MM.1S (cell line): ENCODE measurements at regions not wholly inside any gene's neighbourhood (a gene's known extent, or its start where the extent isn't known, plus 50 kb on each side); places are given as distances from the start of the nearest gene placed in this dataset.

Experiments
- EZH2 ChIP-seq: fragments of 300-600 bp; sonication (generic); optimal IDR thresholded peaks from 2 replicates; pipeline ENCODE3; 2017; ENCODE audit warnings: low read depth, mild to moderate bottlenecking, antibody characterized with exemption, low read length, mixed read lengths
- EZH2phosphoT487 ChIP-seq: fragments of 300-600 bp; sonication (generic); IDR thresholded peaks from 2 replicates; pipeline ENCODE4 v1.6.1; 2018; ENCODE audit warnings: antibody characterized with exemption, low read length
- TF ChIP-seq, protein P1 (sequence below): fragments of 300-600 bp; sonication (generic); IDR thresholded peaks from 2 replicates; pipeline ENCODE4 v1.5.1; 2016; ENCODE audit warnings: antibody characterized with exemption, low read length, mixed read lengths

DNA sequence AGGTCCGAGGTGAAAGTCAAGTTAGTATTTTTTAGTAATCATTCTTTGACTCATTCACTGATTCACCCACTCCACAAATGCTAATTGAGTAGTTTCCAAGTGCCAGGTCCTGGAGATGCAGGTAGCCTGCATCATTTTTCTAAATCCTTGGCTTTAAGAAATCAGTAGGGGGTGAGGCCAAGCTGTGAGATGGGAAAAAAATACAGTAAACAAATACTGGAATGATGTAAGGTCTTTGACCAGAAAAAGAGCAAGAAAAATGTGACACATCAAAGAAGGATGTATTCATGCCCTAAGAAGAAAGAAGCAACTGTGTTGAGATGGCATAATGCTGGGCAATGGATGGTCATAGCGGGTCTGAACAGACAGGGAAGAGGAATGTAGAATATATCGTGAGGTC, 1386.6 kb downstream of the PCDH7 start:
- TF ChIP-seq, protein P1, sequence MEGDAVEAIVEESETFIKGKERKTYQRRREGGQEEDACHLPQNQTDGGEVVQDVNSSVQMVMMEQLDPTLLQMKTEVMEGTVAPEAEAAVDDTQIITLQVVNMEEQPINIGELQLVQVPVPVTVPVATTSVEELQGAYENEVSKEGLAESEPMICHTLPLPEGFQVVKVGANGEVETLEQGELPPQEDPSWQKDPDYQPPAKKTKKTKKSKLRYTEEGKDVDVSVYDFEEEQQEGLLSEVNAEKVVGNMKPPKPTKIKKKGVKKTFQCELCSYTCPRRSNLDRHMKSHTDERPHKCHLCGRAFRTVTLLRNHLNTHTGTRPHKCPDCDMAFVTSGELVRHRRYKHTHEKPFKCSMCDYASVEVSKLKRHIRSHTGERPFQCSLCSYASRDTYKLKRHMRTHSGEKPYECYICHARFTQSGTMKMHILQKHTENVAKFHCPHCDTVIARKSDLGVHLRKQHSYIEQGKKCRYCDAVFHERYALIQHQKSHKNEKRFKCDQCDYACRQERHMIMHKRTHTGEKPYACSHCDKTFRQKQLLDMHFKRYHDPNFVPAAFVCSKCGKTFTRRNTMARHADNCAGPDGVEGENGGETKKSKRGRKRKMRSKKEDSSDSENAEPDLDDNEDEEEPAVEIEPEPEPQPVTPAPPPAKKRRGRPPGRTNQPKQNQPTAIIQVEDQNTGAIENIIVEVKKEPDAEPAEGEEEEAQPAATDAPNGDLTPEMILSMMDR: no peak
- TF ChIP-seq EZH2 (no peak), EZH2phosphoT487 (no peak)
